GM12872 (cell line): ENCODE measurements at regions not wholly inside any gene's neighbourhood (a gene's known extent, or its start where the extent isn't known, plus 50 kb on each side); places are given as distances from the start of the nearest gene placed in this dataset.

Experiments used
- CTCF ChIP-seq: IDR thresholded peaks from 3 replicates; pipeline ENCODE4 v1.5.1; 2011; ENCODE audit warnings: low read depth, mild to moderate bottlenecking, low read length, moderate library complexity; ENCODE audit not compliant: insufficient read depth

- TF ChIP-seq CTCF: no peak
Measured at GRCh38 chr7:145753004-145753403, 363.6 kb upstream of the CNTNAP2 start.

GRCh38 chr7:145737617-145738016 lies 379.0 kb upstream of the CNTNAP2 start:
- no peak for TF ChIP-seq CTCF

- TF ChIP-seq CTCF: no peak
Measured at GRCh38 chr7:145735061-145735460, 381.5 kb upstream of the CNTNAP2 start.

GRCh38 chr7:145732521-145732920 lies 384.1 kb upstream of the CNTNAP2 start:
- TF ChIP-seq CTCF: no peak

- no peak for TF ChIP-seq CTCF
Measured at GRCh38 chr7:145729691-145730090, 386.9 kb upstream of the CNTNAP2 start.

GRCh38 chr7:145718129-145718528 lies 398.5 kb upstream of the CNTNAP2 start:
- no peak for TF ChIP-seq CTCF

- no peak for TF ChIP-seq CTCF
Measured at GRCh38 chr7:145700488-145700887, 416.1 kb upstream of the CNTNAP2 start.
